ENCODE measurements at regions not wholly inside any gene's neighbourhood (a gene's known extent, or its start where the extent isn't known, plus 50 kb on each side); places are given as distances from the start of the nearest gene placed in this dataset.

GRCh38 chr13:42474954-42475353 is 99.0 kb upstream of the TNFSF11 start (continued):
- TF ChIP-seq ZBTB49 (tag by site-specific recombination; IDR thresholded peaks at IDR 0.05; ENCODE audit: low read depth): no peak
- TF ChIP-seq YY2 (tag by site-specific recombination; IDR thresholded peaks at IDR 0.05): no peak

- Histone ChIP-seq H3K27ac (ENCODE audit: extremely low read depth, low read depth, low read length) (no peak overlapping the region), H3K9me3 (ENCODE audit: control insufficient read depth, insufficient read depth, low read depth, low read length) (no peaks in the 10 kb centered on the region), H3K4me1 (ENCODE audit: control insufficient read depth, insufficient read depth, low read length) (no peaks in the 10 kb centered on the region), H3K4me3 (ENCODE audit: low read depth, low read length) (no peak overlapping the region), H3K36me3 (ENCODE audit: control insufficient read depth in 2 of 2, insufficient read depth in 1 of 2, low read length in 2 of 2) (no peaks in the 10 kb centered on the region)
- POLR2A ChIA-PET: no interaction called here
- CTCF ChIA-PET: interaction anchor here (0.7 kb wide), 2 partner anchors 144 to 330 kb away, joined by 3 read pairs; no protein-coding TSS in a partner anchor
- no peak for TF ChIP-seq SP7 (tag by site-specific recombination; IDR thresholded peaks at IDR 0.05)
- TF ChIP-seq ZNF629 (tag by site-specific recombination; IDR thresholded peaks at IDR 0.05): no peak
- no peak for TF ChIP-seq PRDM6 (tag by site-specific recombination; IDR thresholded peaks at IDR 0.05)
- no peak for TF ChIP-seq KLF16 (tag by site-specific recombination; IDR thresholded peaks at IDR 0.05)
- TF ChIP-seq ZNF776 (tag by site-specific recombination; IDR thresholded peaks at IDR 0.05; ENCODE audit: borderline replicate concordance): no peak
- no peak for TF ChIP-seq PBX3 (CRISPR knock-in tag; IDR thresholded peaks at IDR 0.05)
- no peak for TF ChIP-seq ATF2 (tag by site-specific recombination; IDR thresholded peaks at IDR 0.05; ENCODE audit: low read depth)
- TF ChIP-seq ZNF274 (IDR thresholded peaks at IDR 0.05; ENCODE audit: low read length): no peak
- TF ChIP-seq ZNF274 (tag by site-specific recombination; IDR thresholded peaks at IDR 0.05; ENCODE audit: borderline replicate concordance): no peak
Observed at GRCh38 chr13:42477596-42478190, 96.3 kb upstream of the TNFSF11 start.

- no peak overlapping the region for H3K4me3 ChIP-seq (ENCODE audit: low read depth, low read length)
- CTCF ChIA-PET: interaction anchor here (0.6 kb wide), 1 partner anchor 1389 kb away, joined by 3 read pairs; no protein-coding TSS in a partner anchor
- H3K27ac ChIP-seq (ENCODE audit: extremely low read depth, low read depth, low read length): no peak overlapping the region
- H3K9me3 ChIP-seq (ENCODE audit: control insufficient read depth, insufficient read depth, low read depth, low read length): no peaks in the 10 kb centered on the region
- POLR2A ChIA-PET: no interaction called here
- TF ChIP-seq ZNF146 (tag by site-specific recombination; IDR thresholded peaks at IDR 0.05) (no peak), GFI1B (tag by site-specific recombination; IDR thresholded peaks at IDR 0.05) (no peak), ZNF521 (tag by site-specific recombination; IDR thresholded peaks at IDR 0.05) (no peak), PRDM1 (tag by site-specific recombination; IDR thresholded peaks at IDR 0.05) (no peak), ZBTB11 (tag by site-specific recombination; conservative IDR thresholded peaks at IDR 0.05; ENCODE audit: low read depth) (no peak), SP7 (tag by site-specific recombination; IDR thresholded peaks at IDR 0.05) (no peak), ZNF391 (tag by site-specific recombination; IDR thresholded peaks at IDR 0.05; ENCODE audit: borderline replicate concordance, low read depth) (no peak), SP2 (tag by site-specific recombination; IDR thresholded peaks at IDR 0.05) (no peak)
- no peaks in the 10 kb centered on the region for H3K36me3 ChIP-seq (ENCODE audit: control insufficient read depth in 2 of 2, insufficient read depth in 1 of 2, low read length in 2 of 2)
- no peaks in the 10 kb centered on the region for H3K4me1 ChIP-seq (ENCODE audit: control insufficient read depth, insufficient read depth, low read length)
Observed at GRCh38 chr13:42478531-42479156, 95.3 kb upstream of the TNFSF11 start.

Data from HEK293 (cell line).